H9 (cell line): ENCODE measurements at regions not wholly inside any gene's neighbourhood (a gene's known extent, or its start where the extent isn't known, plus 50 kb on each side); places are given as distances from the start of the nearest gene placed in this dataset.

ENCODE experiments used
- DNase-seq: peaks from one replicate; pipeline ENCODE4 v3.0.0-alpha.2; 2017
- H2AFZ ChIP-seq: one replicate; pipeline ENCODE4 v1.6.1; 2013; ENCODE audit warnings: mild to moderate bottlenecking, low read length, control low read depth, moderate library complexity
- H2AK5ac ChIP-seq: 2 replicates; pipeline ENCODE4 v1.6.1; 2013; ENCODE audit warnings: low read length, control low read depth, mixed read lengths; ENCODE audit not compliant: insufficient read length
- H2BK120ac ChIP-seq: one replicate; pipeline ENCODE4 v1.6.1; 2013; ENCODE audit warnings: low read depth, mild to moderate bottlenecking, low read length, control low read depth, inconsistent platforms; ENCODE audit not compliant: poor library complexity, severe bottlenecking
- H2BK12ac ChIP-seq: 2 replicates; pipeline ENCODE4 v1.6.1; 2013; ENCODE audit warnings: low read length, control low read depth, mixed read lengths, low read depth; ENCODE audit not compliant: insufficient read length
- H2BK15ac ChIP-seq: 2 replicates; pipeline ENCODE4 v1.6.1; 2013; ENCODE audit warnings: low read depth, low read length, control low read depth
- H2BK20ac ChIP-seq: one replicate; pipeline ENCODE4 v1.6.1; 2013; ENCODE audit warnings: low read depth, mild to moderate bottlenecking, low read length, control low read depth, inconsistent platforms; ENCODE audit not compliant: poor library complexity, severe bottlenecking
- H2BK5ac ChIP-seq: 2 replicates; pipeline ENCODE4 v1.6.1; 2013; ENCODE audit warnings: low read length, control low read depth, mixed read lengths; ENCODE audit not compliant: insufficient read length
- H3K14ac ChIP-seq: 2 replicates; pipeline ENCODE4 v1.6.1; 2013; ENCODE audit warnings: low read length, control low read depth; ENCODE audit not compliant: insufficient read depth
- H3K18ac ChIP-seq: 2 replicates; pipeline ENCODE4 v1.6.1; 2013; ENCODE audit warnings: low read depth, mild to moderate bottlenecking, mixed read lengths, low read length, control low read depth; ENCODE audit not compliant: insufficient read length
- H3K23ac ChIP-seq: 2 replicates; pipeline ENCODE4 v1.6.1; 2013; ENCODE audit warnings: low read length, control low read depth, mixed read lengths, low read depth; ENCODE audit not compliant: insufficient read length
- H3K23me2 ChIP-seq: 2 replicates; pipeline ENCODE4 v1.6.1; 2013; ENCODE audit warnings: low read depth, mild to moderate bottlenecking, mixed read lengths, low read length, control low read depth; ENCODE audit not compliant: insufficient read length, poor library complexity, severe bottlenecking
- H3K27ac ChIP-seq: 2 replicates; pipeline ENCODE4 v1.5.1; 2013; ENCODE audit warnings: low read length, control low read depth, mixed read lengths, low read depth; ENCODE audit not compliant: insufficient read length
- H3K27me3 ChIP-seq: 2 replicates; pipeline ENCODE4 v1.6.1; 2013; ENCODE audit warnings: low read length, control low read depth, inconsistent platforms; ENCODE audit not compliant: insufficient read depth
- H3K4ac ChIP-seq: 2 replicates; pipeline ENCODE4 v1.6.1; 2013; ENCODE audit warnings: low read depth, mild to moderate bottlenecking, control low read depth, inconsistent platforms, low read length, moderate library complexity
- H3K4me1 ChIP-seq: 2 replicates; pipeline ENCODE4 v1.6.1; 2013; ENCODE audit warnings: low read length, control low read depth, inconsistent platforms; ENCODE audit not compliant: insufficient read depth
- H3K4me2 ChIP-seq: 2 replicates; pipeline ENCODE4 v1.6.1; 2013; ENCODE audit warnings: low read length, control low read depth, mixed read lengths; ENCODE audit not compliant: insufficient read length, insufficient read depth
- H3K56ac ChIP-seq: 2 replicates; pipeline ENCODE4 v1.6.1; 2013; ENCODE audit warnings: low read depth, mild to moderate bottlenecking, mixed read lengths, low read length, control low read depth; ENCODE audit not compliant: insufficient read length
- H3K79me1 ChIP-seq: 2 replicates; pipeline ENCODE4 v1.6.1; 2013; ENCODE audit warnings: low read depth, mild to moderate bottlenecking, moderate library complexity, low read length, control low read depth, inconsistent platforms; ENCODE audit not compliant: insufficient read depth, poor library complexity, severe bottlenecking
- H3K79me2 ChIP-seq: 2 replicates; pipeline ENCODE4 v1.6.1; 2013; ENCODE audit warnings: low read length, control low read depth, inconsistent platforms; ENCODE audit not compliant: insufficient read depth
- H3K9ac ChIP-seq: 2 replicates; pipeline ENCODE4 v1.6.1; 2013; ENCODE audit warnings: low read length, control low read depth, mixed read lengths; ENCODE audit not compliant: insufficient read length; ENCODE audit errors: extremely low read depth
- H3K9me3 ChIP-seq: one replicate; pipeline ENCODE4 v1.6.1; 2013; ENCODE audit warnings: low read depth, low read length, inconsistent platforms; ENCODE audit not compliant: control insufficient read depth
- H3T11ph ChIP-seq: one replicate; pipeline ENCODE4 v1.6.1; 2013; ENCODE audit warnings: mild to moderate bottlenecking, low read length, control low read depth, inconsistent platforms
- H4K20me1 ChIP-seq: one replicate; pipeline ENCODE4 v1.6.1; 2013; ENCODE audit not compliant: control insufficient read depth, insufficient read length, insufficient read depth
- H4K5ac ChIP-seq: 2 replicates; pipeline ENCODE4 v1.6.1; 2013; ENCODE audit warnings: low read depth, mild to moderate bottlenecking, mixed read lengths, low read length, control low read depth; ENCODE audit not compliant: insufficient read length
- H4K8ac ChIP-seq: replicated peaks from 2 replicates; pipeline ENCODE4 v1.6.1; 2013; ENCODE audit warnings: low read length, control low read depth, mixed read lengths, low read depth; ENCODE audit not compliant: insufficient read length
- H4K91ac ChIP-seq: 2 replicates; pipeline ENCODE4 v1.6.1; 2013; ENCODE audit warnings: low read depth, mild to moderate bottlenecking, moderate library complexity, mixed read lengths, low read length, control low read depth; ENCODE audit not compliant: insufficient read length
- H3K27ac Mint-ChIP-seq, 3 experiments: 2 replicates in 2 of 3; 3 replicates in 1 of 3; pipeline ENCODE4 v1.8.0; 2020 to 2021; ENCODE audit warnings: mixed read lengths in 3 of 3, mild to moderate bottlenecking in 1 of 3, moderate library complexity in 1 of 3
- H3K27me3 Mint-ChIP-seq: 2 replicates; pipeline ENCODE4 v1.8.0; 2021; ENCODE audit warnings: low read depth, mild to moderate bottlenecking, moderate library complexity, mixed read lengths
- H3K36me3 Mint-ChIP-seq, 3 experiments: 2 replicates in 2 of 3; 3 replicates in 1 of 3; pipeline ENCODE4 v1.8.0; 2020 to 2021; ENCODE audit warnings: low read depth in 3 of 3, mixed read lengths in 3 of 3; ENCODE audit not compliant: insufficient read depth in 1 of 3
- H3K4me1 Mint-ChIP-seq, 2 experiments: 2 replicates each; pipeline ENCODE4 v1.8.0; 2020; ENCODE audit warnings: mixed read lengths in 2 of 2
- H3K4me3 Mint-ChIP-seq, 2 experiments: 2 replicates in 1 of 2; 3 replicates in 1 of 2; pipeline ENCODE4 v1.8.0; 2020 to 2021; ENCODE audit warnings: mild to moderate bottlenecking in 2 of 2, mixed read lengths in 2 of 2, moderate library complexity in 1 of 2
- H3K9me3 Mint-ChIP-seq, 2 experiments: 2 replicates in 1 of 2; 3 replicates in 1 of 2; pipeline ENCODE4 v1.8.0; 2020; ENCODE audit warnings: mild to moderate bottlenecking in 2 of 2, mixed read lengths in 2 of 2, moderate library complexity in 1 of 2
- CTCF ChIP-seq: fragments of 200-600 bp; sonication (generic); conservative IDR thresholded peaks from 3 replicates; pipeline ENCODE4 v1.8.0; 2021; ENCODE audit warnings: antibody characterized with exemption, mild to moderate bottlenecking
- whole genome bisulfite sequencing: extraction: QIAGEN DNeasy Blood & Tissue Kit; methylation state at CpG from one replicate; pipeline ENCODE4 v1.1.7; 2013; ENCODE audit warnings: missing lambda C conversion rate, low lambda C conversion rate, mixed read lengths; ENCODE audit not compliant: insufficient read length; ENCODE audit errors: extremely low coverage; 5-methylcytosine and 5-hydroxymethylcytosine counted together

- H3K56ac ChIP-seq = no peak overlapping the region
- H2BK20ac ChIP-seq = no peak overlapping the region
- H2BK15ac ChIP-seq = no peak overlapping the region
- DNase-seq = peak; percentile 90
- peak; percentile 95 for TF ChIP-seq CTCF
- H2BK120ac ChIP-seq = no peak overlapping the region
- Mint-ChIP-seq H3K27me3 (peaks cover 17% of the 10 kb centered on the region), H3K4me3 (no peak overlapping the region), H3K9me3 (peaks cover 15 to 19% of the 10 kb centered on the region in 2 experiments), H3K27ac (no peak overlapping the region), H3K36me3 (peaks cover 5 to 19% (median 11%) of the 10 kb centered on the region in 3 experiments), H3K4me1 (peaks cover 16 to 21% of the 10 kb centered on the region in 2 experiments)
- no peak overlapping the region for H3T11ph ChIP-seq
- no peak overlapping the region for H3K9ac ChIP-seq
- no peak overlapping the region for H2AK5ac ChIP-seq
- H3K23ac ChIP-seq = no peak overlapping the region
- H2BK5ac ChIP-seq = no peak overlapping the region
- H3K79me2 ChIP-seq = no peaks in the 10 kb centered on the region
- H3K27ac ChIP-seq = no peak overlapping the region
- H3K9me3 ChIP-seq = no peaks in the 10 kb centered on the region
- H2AFZ ChIP-seq = no peak overlapping the region
- no peaks in the 10 kb centered on the region for H3K4me1 ChIP-seq
- H3K4ac ChIP-seq = no peak overlapping the region
- H2BK12ac ChIP-seq = no peak overlapping the region
- H3K18ac ChIP-seq = no peak overlapping the region
- no peak overlapping the region for H4K5ac ChIP-seq
- H4K91ac ChIP-seq = no peak overlapping the region
- no CpG with 5 or more reads among the region's 24 CpGs for WGBS
- H4K8ac ChIP-seq = no peak overlapping the region
- no peaks in the 10 kb centered on the region for H4K20me1 ChIP-seq
- no peaks in the 10 kb centered on the region for H3K27me3 ChIP-seq
- no peak overlapping the region for H3K14ac ChIP-seq
- peaks cover 4% of the 10 kb centered on the region for H3K23me2 ChIP-seq
- no peaks in the 10 kb centered on the region for H3K79me1 ChIP-seq
- no peak overlapping the region for H3K4me2 ChIP-seq
These were observed 162.5 kb upstream of the CHRNA7 start for GRCh38 chr15:31867536-31868442.
